MM.1S (cell line): ENCODE measurements at regions not wholly inside any gene's neighbourhood (a gene's known extent, or its start where the extent isn't known, plus 50 kb on each side); places are given as distances from the start of the nearest gene placed in this dataset.

Experiments used
- DNase-seq: peaks from one replicate; pipeline ENCODE4 v3.0.0-alpha.2; 2015
- H2AFZ ChIP-seq: fragments of 300-600 bp; sonication (generic); 2 replicates; pipeline ENCODE4 v1.6.0; 2016; ENCODE audit warnings: antibody characterized with exemption, low read length
- H3F3A ChIP-seq: fragments of 300-600 bp; sonication (generic); 2 replicates; pipeline ENCODE4 v1.6.1; 2016; ENCODE audit warnings: mild to moderate bottlenecking, antibody characterized with exemption, low read length, moderate library complexity, mixed read lengths; ENCODE audit not compliant: insufficient read depth
- H3K27ac ChIP-seq: fragments of 300-600 bp; sonication (generic); 2 replicates; pipeline ENCODE4 v1.5.1; 2016; ENCODE audit warnings: mild to moderate bottlenecking, low read length
- H3K27me3 ChIP-seq: fragments of 300-600 bp; sonication (generic); replicated peaks from 2 replicates; pipeline ENCODE4 v1.6.0; 2016; ENCODE audit warnings: low read length; ENCODE audit not compliant: insufficient read depth
- H3K36me3 ChIP-seq: fragments of 300-600 bp; sonication (generic); replicated peaks from 2 replicates; pipeline ENCODE4 v1.6.1; 2016; ENCODE audit warnings: mild to moderate bottlenecking, low read length, mixed read lengths; ENCODE audit not compliant: insufficient read depth
- H3K4me1 ChIP-seq: fragments of 300-600 bp; sonication (generic); 2 replicates; pipeline ENCODE4 v1.6.1; 2016; ENCODE audit warnings: low read length, mixed read lengths
- H3K4me2 ChIP-seq: fragments of 300-600 bp; sonication (generic); 2 replicates; pipeline ENCODE4 v1.6.0; 2016; ENCODE audit warnings: low read depth, low read length
- H3K4me3 ChIP-seq: fragments of 300-600 bp; sonication (generic); 2 replicates; pipeline ENCODE4 v1.5.1; 2016; ENCODE audit warnings: low read length, mixed read lengths
- H3K79me2 ChIP-seq: fragments of 300-600 bp; sonication (generic); 2 replicates; pipeline ENCODE4 v1.6.1; 2016; ENCODE audit warnings: mixed run types, low read length, mixed read lengths
- H3K9ac ChIP-seq: fragments of 300-600 bp; sonication (generic); 2 replicates; pipeline ENCODE4 v1.6.1; 2016; ENCODE audit warnings: low read length, mixed read lengths
- H3K9me2 ChIP-seq: fragments of 300-600 bp; sonication (generic); replicated peaks from 2 replicates; pipeline ENCODE4 v1.6.1; 2016; ENCODE audit warnings: mild to moderate bottlenecking, low read length, mixed read lengths; ENCODE audit not compliant: insufficient read depth
- H3K9me3 ChIP-seq: fragments of 300-600 bp; sonication (generic); replicated peaks from 2 replicates; pipeline ENCODE4 v1.6.1; 2016; ENCODE audit warnings: mild to moderate bottlenecking, low read length, mixed read lengths; ENCODE audit not compliant: insufficient read depth
- H4K20me1 ChIP-seq: fragments of 300-600 bp; sonication (generic); 2 replicates; pipeline ENCODE4 v1.6.1; 2016; ENCODE audit warnings: mild to moderate bottlenecking, low read length, moderate library complexity, mixed read lengths; ENCODE audit not compliant: insufficient read depth
- EZH2 ChIP-seq: fragments of 300-600 bp; sonication (generic); optimal IDR thresholded peaks from 2 replicates; pipeline ENCODE3; 2017; ENCODE audit warnings: low read depth, mild to moderate bottlenecking, antibody characterized with exemption, low read length, mixed read lengths
- EZH2phosphoT487 ChIP-seq: fragments of 300-600 bp; sonication (generic); IDR thresholded peaks from 2 replicates; pipeline ENCODE4 v1.6.1; 2018; ENCODE audit warnings: antibody characterized with exemption, low read length
- TF ChIP-seq, protein P1 (sequence below): fragments of 300-600 bp; sonication (generic); IDR thresholded peaks from 2 replicates; pipeline ENCODE4 v1.5.1; 2016; ENCODE audit warnings: antibody characterized with exemption, low read length, mixed read lengths

GRCh38 chr5:124973661-124974060 lies 227.2 kb upstream of the ZNF608 start:
- Histone ChIP-seq H2AFZ (no peak overlapping the region), H3K9me3 (no peaks in the 10 kb centered on the region), H3K79me2 (no peaks in the 10 kb centered on the region), H3K36me3 (no peaks in the 10 kb centered on the region), H3K27me3 (no peaks in the 10 kb centered on the region), H4K20me1 (no peaks in the 10 kb centered on the region), H3K4me1 (no peaks in the 10 kb centered on the region), H3K4me2 (no peak overlapping the region), H3F3A (no peaks in the 10 kb centered on the region), H3K9me2 (no peaks in the 10 kb centered on the region), H3K9ac (no peak overlapping the region), H3K27ac (no peak overlapping the region), H3K4me3 (no peak overlapping the region)
- TF ChIP-seq, protein P1, sequence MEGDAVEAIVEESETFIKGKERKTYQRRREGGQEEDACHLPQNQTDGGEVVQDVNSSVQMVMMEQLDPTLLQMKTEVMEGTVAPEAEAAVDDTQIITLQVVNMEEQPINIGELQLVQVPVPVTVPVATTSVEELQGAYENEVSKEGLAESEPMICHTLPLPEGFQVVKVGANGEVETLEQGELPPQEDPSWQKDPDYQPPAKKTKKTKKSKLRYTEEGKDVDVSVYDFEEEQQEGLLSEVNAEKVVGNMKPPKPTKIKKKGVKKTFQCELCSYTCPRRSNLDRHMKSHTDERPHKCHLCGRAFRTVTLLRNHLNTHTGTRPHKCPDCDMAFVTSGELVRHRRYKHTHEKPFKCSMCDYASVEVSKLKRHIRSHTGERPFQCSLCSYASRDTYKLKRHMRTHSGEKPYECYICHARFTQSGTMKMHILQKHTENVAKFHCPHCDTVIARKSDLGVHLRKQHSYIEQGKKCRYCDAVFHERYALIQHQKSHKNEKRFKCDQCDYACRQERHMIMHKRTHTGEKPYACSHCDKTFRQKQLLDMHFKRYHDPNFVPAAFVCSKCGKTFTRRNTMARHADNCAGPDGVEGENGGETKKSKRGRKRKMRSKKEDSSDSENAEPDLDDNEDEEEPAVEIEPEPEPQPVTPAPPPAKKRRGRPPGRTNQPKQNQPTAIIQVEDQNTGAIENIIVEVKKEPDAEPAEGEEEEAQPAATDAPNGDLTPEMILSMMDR: no peak
- TF ChIP-seq EZH2 (no peak), EZH2phosphoT487 (no peak)
- DNase-seq: no peak

GRCh38 chr5:124976086-124976485 lies 229.6 kb upstream of the ZNF608 start:
- no peak overlapping the region for H2AFZ ChIP-seq
- H3K4me1 ChIP-seq: no peaks in the 10 kb centered on the region
- H3F3A ChIP-seq: no peaks in the 10 kb centered on the region
- no peak overlapping the region for H3K4me3 ChIP-seq
- H3K9ac ChIP-seq: no peak overlapping the region
- no peaks in the 10 kb centered on the region for H3K79me2 ChIP-seq
- TF ChIP-seq, protein P1: no peak
- TF ChIP-seq EZH2 (no peak), EZH2phosphoT487 (no peak)
- H4K20me1 ChIP-seq: no peaks in the 10 kb centered on the region
- DNase-seq: no peak
- H3K9me3 ChIP-seq: no peaks in the 10 kb centered on the region
- no peaks in the 10 kb centered on the region for H3K27me3 ChIP-seq
- H3K4me2 ChIP-seq: no peak overlapping the region
- no peaks in the 10 kb centered on the region for H3K9me2 ChIP-seq
- no peaks in the 10 kb centered on the region for H3K36me3 ChIP-seq
- no peak overlapping the region for H3K27ac ChIP-seq

GRCh38 chr5:124979251-124979650 lies 232.8 kb upstream of the ZNF608 start:
- no peaks in the 10 kb centered on the region for H3K36me3 ChIP-seq
- no peak for DNase-seq
- H3K9me3 ChIP-seq: no peaks in the 10 kb centered on the region
- H3K4me2 ChIP-seq: no peak overlapping the region
- no peak overlapping the region for H3K27ac ChIP-seq
- H3K27me3 ChIP-seq: no peaks in the 10 kb centered on the region
- no peaks in the 10 kb centered on the region for H3K4me1 ChIP-seq
- H3K4me3 ChIP-seq: no peak overlapping the region
- TF ChIP-seq EZH2phosphoT487 (no peak), EZH2 (no peak)
- TF ChIP-seq, protein P1: no peak
- no peaks in the 10 kb centered on the region for H3K79me2 ChIP-seq
- no peaks in the 10 kb centered on the region for H3F3A ChIP-seq
- H3K9me2 ChIP-seq: no peaks in the 10 kb centered on the region
- no peaks in the 10 kb centered on the region for H4K20me1 ChIP-seq
- no peak overlapping the region for H3K9ac ChIP-seq
- no peak overlapping the region for H2AFZ ChIP-seq
